A673 (cell line): ENCODE measurements at regions not wholly inside any gene's neighbourhood (a gene's known extent, or its start where the extent isn't known, plus 50 kb on each side); places are given as distances from the start of the nearest gene placed in this dataset.

Experiments used
- BruUV-seq: library from RNA; stranded (reverse); fragments of 400-500 nt; replicated peaks from 2 replicates; lab custom pipeline; 2021; lab: Mats Ljungman, UMichigan
- CTCF ChIA-PET: fragments of 300-600 bp; sonication (Branson Sonifier 250); formaldehyde crosslinking; loops from one replicate; lab custom pipeline; 2022; ENCODE audit warnings: antibody characterized with exemption; lab: Charles Lee
- POLR2A ChIA-PET: fragments of 300-600 bp; sonication (Branson Sonifier 250); formaldehyde crosslinking; loops from one replicate; lab custom pipeline; 2022; ENCODE audit warnings: antibody characterized with exemption; ENCODE audit not compliant: low non-redundant PET; lab: Charles Lee
- DNase-seq: peaks from one replicate; pipeline ENCODE4 v3.0.0-alpha.2; 2015; ENCODE audit warnings: low spot score
- H3K27ac ChIP-seq: fragments of 200-600 bp; sonication (generic); 2 replicates; pipeline ENCODE4 v1.5.1; 2016; ENCODE audit warnings: mixed run types, low read depth, mild to moderate bottlenecking, mixed read lengths, antibody characterized with exemption, low read length; ENCODE audit not compliant: poor library complexity, severe bottlenecking
- H3K27me3 ChIP-seq: fragments of 200-600 bp; sonication (generic); replicated peaks from 2 replicates; pipeline ENCODE4 v1.6.1; 2017; ENCODE audit warnings: mixed run types, low read depth, mild to moderate bottlenecking, mixed read lengths, antibody characterized with exemption, low read length; ENCODE audit not compliant: insufficient read depth, poor library complexity
- H3K36me3 ChIP-seq: fragments of 200-600 bp; sonication (generic); 2 replicates; pipeline ENCODE4 v1.6.1; 2016; ENCODE audit warnings: mixed run types, mild to moderate bottlenecking, mixed read lengths, antibody characterized with exemption, low read length; ENCODE audit not compliant: insufficient read depth, poor library complexity, severe bottlenecking
- H3K4me1 ChIP-seq: fragments of 200-600 bp; sonication (generic); 2 replicates; pipeline ENCODE4 v1.6.1; 2017; ENCODE audit warnings: mixed run types, mild to moderate bottlenecking, mixed read lengths, antibody characterized with exemption, low read length; ENCODE audit not compliant: insufficient read depth, poor library complexity, severe bottlenecking
- H3K4me3 ChIP-seq: fragments of 200-600 bp; sonication (generic); 2 replicates; pipeline ENCODE4 v1.5.1; 2016; ENCODE audit warnings: low read depth, mixed run types, mild to moderate bottlenecking, mixed read lengths, low read length; ENCODE audit not compliant: poor library complexity, severe bottlenecking
- H3K9me3 ChIP-seq: fragments of 200-600 bp; sonication (generic); 2 replicates; pipeline ENCODE4 v1.6.1; 2016; ENCODE audit warnings: mixed run types, low read depth, mild to moderate bottlenecking, mixed read lengths, antibody characterized with exemption, low read length; ENCODE audit not compliant: poor library complexity, severe bottlenecking
- EZH2 ChIP-seq: fragments of 200-600 bp; sonication (generic); IDR thresholded peaks from 2 replicates; pipeline ENCODE4 v1.6.1; 2017; ENCODE audit warnings: borderline replicate concordance, low read depth, mild to moderate bottlenecking, mixed read lengths, antibody characterized with exemption, low read length; ENCODE audit not compliant: poor library complexity, severe bottlenecking
- intact Hi-C: fragments of 100-400 bp; cut with micrococcal nuclease; formaldehyde crosslinking; loops from one replicate; pipeline ENCODE4 v1.10.0; 2022; ENCODE audit not compliant: unreplicated experiment
- TF ChIP-seq, protein P1 (sequence below): fragments of 300-800, 200-600 bp; sonication (generic); conservative IDR thresholded peaks from 2 replicates; pipeline ENCODE4 v1.5.1; 2017; ENCODE audit warnings: low read depth, mild to moderate bottlenecking, antibody characterized with exemption, low read length, moderate library complexity, mixed read lengths

DNA sequence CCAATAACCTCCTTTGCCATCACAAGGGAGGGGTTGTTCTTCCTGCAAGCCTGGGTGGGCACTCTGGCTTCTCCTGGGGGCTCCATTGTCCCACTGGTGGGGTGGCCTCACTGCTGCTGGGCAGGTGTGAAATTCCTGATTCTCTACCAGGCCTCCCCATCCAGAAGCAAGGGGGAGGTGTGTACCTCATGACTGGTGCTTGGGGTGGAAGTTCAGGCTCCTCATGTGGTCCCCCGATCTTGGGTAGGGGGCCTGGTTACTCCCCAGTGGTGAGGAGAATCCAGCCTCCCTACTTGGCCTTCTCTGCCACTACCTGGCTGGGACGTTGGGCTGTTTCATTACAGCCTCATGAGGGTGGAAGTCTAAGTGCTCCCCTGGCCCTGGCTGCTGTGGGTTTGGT is 433.9 kb downstream of the IRX2 start:
- CTCF ChIA-PET: no interaction called here
- no TSS peak for BruUV-seq
- H3K36me3 ChIP-seq: no peaks in the 10 kb centered on the region
- intact Hi-C loops: no loop called here
- H3K27me3 ChIP-seq: no peaks in the 10 kb centered on the region
- no peak overlapping the region for H3K4me3 ChIP-seq
- no peak overlapping the region for H3K27ac ChIP-seq
- H3K4me1 ChIP-seq: no peaks in the 10 kb centered on the region
- TF ChIP-seq EZH2: no peak
- TF ChIP-seq, protein P1, sequence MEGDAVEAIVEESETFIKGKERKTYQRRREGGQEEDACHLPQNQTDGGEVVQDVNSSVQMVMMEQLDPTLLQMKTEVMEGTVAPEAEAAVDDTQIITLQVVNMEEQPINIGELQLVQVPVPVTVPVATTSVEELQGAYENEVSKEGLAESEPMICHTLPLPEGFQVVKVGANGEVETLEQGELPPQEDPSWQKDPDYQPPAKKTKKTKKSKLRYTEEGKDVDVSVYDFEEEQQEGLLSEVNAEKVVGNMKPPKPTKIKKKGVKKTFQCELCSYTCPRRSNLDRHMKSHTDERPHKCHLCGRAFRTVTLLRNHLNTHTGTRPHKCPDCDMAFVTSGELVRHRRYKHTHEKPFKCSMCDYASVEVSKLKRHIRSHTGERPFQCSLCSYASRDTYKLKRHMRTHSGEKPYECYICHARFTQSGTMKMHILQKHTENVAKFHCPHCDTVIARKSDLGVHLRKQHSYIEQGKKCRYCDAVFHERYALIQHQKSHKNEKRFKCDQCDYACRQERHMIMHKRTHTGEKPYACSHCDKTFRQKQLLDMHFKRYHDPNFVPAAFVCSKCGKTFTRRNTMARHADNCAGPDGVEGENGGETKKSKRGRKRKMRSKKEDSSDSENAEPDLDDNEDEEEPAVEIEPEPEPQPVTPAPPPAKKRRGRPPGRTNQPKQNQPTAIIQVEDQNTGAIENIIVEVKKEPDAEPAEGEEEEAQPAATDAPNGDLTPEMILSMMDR: no peak
- no peak for DNase-seq
- POLR2A ChIA-PET: no interaction called here
- peaks cover 31% of the 10 kb centered on the region for H3K9me3 ChIP-seq

DNA sequence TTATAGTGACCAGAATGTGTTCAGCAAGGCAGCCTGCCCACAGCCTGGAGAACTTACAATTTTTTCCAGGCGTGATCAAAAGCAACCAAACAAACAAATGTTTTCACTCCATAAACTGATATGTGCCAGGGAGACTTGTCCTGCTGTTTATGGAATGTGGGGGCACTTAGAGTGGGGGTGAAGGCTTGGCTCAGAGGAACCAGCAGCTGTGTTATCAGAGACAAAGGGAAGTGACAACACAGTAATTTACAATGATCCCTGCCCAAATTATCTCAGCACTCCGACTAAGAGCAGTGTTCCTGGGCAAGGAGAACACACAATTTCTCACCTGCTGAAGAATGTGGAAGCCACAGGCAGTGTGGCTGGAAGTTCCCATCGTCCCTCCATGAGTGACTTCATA is 429.1 kb upstream of the IRX4 start:
- Histone ChIP-seq H3K27ac (no peak overlapping the region), H3K36me3 (no peaks in the 10 kb centered on the region), H3K27me3 (no peaks in the 10 kb centered on the region), H3K4me3 (no peak overlapping the region), H3K9me3 (peaks cover 8% of the 10 kb centered on the region), H3K4me1 (no peaks in the 10 kb centered on the region)
- ChIA-PET POLR2A (no interaction called here), CTCF (no interaction called here)
- DNase-seq: no peak
- no TSS peak for BruUV-seq
- TF ChIP-seq, protein P1: no peak
- TF ChIP-seq EZH2: no peak
- intact Hi-C loops: no loop called here

DNA sequence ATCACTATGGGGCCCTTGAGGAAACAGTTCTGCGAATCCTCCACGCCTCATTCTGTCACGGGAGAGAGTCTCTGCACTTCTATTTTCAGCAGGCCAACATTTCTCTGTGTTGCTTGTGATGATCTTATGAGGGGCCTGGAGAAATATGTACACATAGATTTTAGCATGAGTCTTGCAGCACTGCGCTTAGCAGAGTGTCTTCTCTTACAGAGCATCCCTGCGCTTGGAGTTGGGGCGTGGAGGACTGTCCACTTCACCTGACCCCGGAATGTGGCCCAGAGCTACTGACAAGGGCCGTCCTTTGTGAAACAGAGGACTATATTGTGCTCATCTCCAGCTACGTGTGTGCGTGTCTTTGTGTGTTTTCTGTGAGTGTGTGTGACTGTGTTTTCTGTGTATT is 428.2 kb upstream of the IRX4 start:
- TF ChIP-seq EZH2: no peak
- TF ChIP-seq, protein P1: no peak

More for the DNA sequence above, 428.2 kb upstream of the IRX4 start:
- H3K27me3 ChIP-seq: no peaks in the 10 kb centered on the region
- intact Hi-C loops: no loop called here
- H3K4me3 ChIP-seq: no peak overlapping the region
- no TSS peak for BruUV-seq
- H3K27ac ChIP-seq: no peak overlapping the region
- POLR2A ChIA-PET: no interaction called here
- CTCF ChIA-PET: no interaction called here
- DNase-seq: no peak
- no peaks in the 10 kb centered on the region for H3K4me1 ChIP-seq
- H3K9me3 ChIP-seq: peaks cover 11% of the 10 kb centered on the region
- no peaks in the 10 kb centered on the region for H3K36me3 ChIP-seq
